Heart right ventricle (tissue), 16 donors: ENCODE measurements at regions not wholly inside any gene's neighbourhood (a gene's known extent, or its start where the extent isn't known, plus 50 kb on each side); places are given as distances from the start of the nearest gene placed in this dataset.

Experiments
- ATAC-seq, 8 donors: fragments of 200-7000 bp; cut with Tn5 transposase; one replicate each; pipeline ENCODE4 v1.9.1; 2020; ENCODE audit warnings: mild to moderate bottlenecking in 8 of 8, moderate library complexity in 8 of 8, moderate number of reproducible peaks in 1 of 8
- DNase-seq, 2 donors: peaks; one replicate each; pipeline ENCODE4 v3.0.0-alpha.2; 2020
- H3K27ac ChIP-seq, 10 donors: fragments of 200-600 bp; sonication (generic) in 2 of 10; one replicate each; pipeline versions ENCODE4 v1.5.0 to v1.8.0; 2020 to 2022; ENCODE audit warnings: mild to moderate bottlenecking in 3 of 10
- H3K27me3 ChIP-seq, 7 donors: fragments of 200-600 bp; one replicate each; pipeline ENCODE4 v1.8.0; 2021 to 2022; ENCODE audit warnings: mild to moderate bottlenecking in 2 of 7
- H3K36me3 ChIP-seq, 9 donors: fragments of 200-600 bp; sonication (generic) in 1 of 9; one replicate each; pipeline versions ENCODE4 v1.5.0 to v1.8.0; 2020 to 2022; ENCODE audit warnings: mild to moderate bottlenecking in 2 of 9
- H3K4me1 ChIP-seq, 9 donors: fragments of 200-600 bp; sonication (generic) in 1 of 9; one replicate each; pipeline versions ENCODE4 v1.5.0 to v1.8.0; 2020 to 2022; ENCODE audit warnings: mild to moderate bottlenecking in 4 of 9
- H3K4me3 ChIP-seq, 10 donors: fragments of 200-600 bp; sonication (generic) in 2 of 10; one replicate each; pipeline versions ENCODE4 v1.5.0 to v1.8.0; 2020 to 2022; ENCODE audit warnings: mild to moderate bottlenecking in 7 of 10, moderate library complexity in 2 of 10
- H3K9me3 ChIP-seq, 11 donors: fragments of 200-600 bp in 10 of 11; sonication (generic) in 2 of 11; one replicate each; pipeline versions ENCODE4 v1.5.0 to v1.8.0; 2013 to 2022; ENCODE audit warnings: mild to moderate bottlenecking in 2 of 11, control low read depth in 1 of 11, moderate library complexity in 1 of 11
- CTCF ChIP-seq, 9 donors: fragments of 200-600 bp; sonication (generic) in 2 of 9; IDR thresholded peaks; one replicate each; pipeline versions ENCODE4 v1.5.0 to v1.8.0; 2021 to 2022; ENCODE audit warnings: antibody characterized with exemption in 9 of 9, mild to moderate bottlenecking in 5 of 9, moderate library complexity in 1 of 9
- WGBS, 2 donors: extraction: QIAGEN DNeasy Blood & Tissue Kit; methylation state at CpG; one replicate each; pipeline ENCODE4 v1.1.7; 2013; ENCODE audit warnings: inconsistent platforms in 1 of 2; 5-methylcytosine and 5-hydroxymethylcytosine counted together
- intact Hi-C, 10 donors: fragments of 100-400 bp; cut with DNase I; formaldehyde crosslinking; loops; one replicate each; pipeline versions ENCODE4 v1.11.1 to v1.14.2; 2022
- donor health status: Arrhythmogenic right ventricular cardiomyopathy.
- donor health status: ischemic (EF 13 %, LVEDD 7.1; RV severe dilation, severe dysfunction).
- donor health status: healthy with polysubstance abuse.
- donor health status: DM: no; HTN: yes; CAD: no.
- donor health status: DM: no; HTN: no; CAD: no.
- donor health status: ischemic (EF 25% LVEDD 6.9; RV normal size, moderate dysfunction).
- donor health status: ischemic (EF 25% LVEDD 5.7; RV mildly dilated, moderate dysfunction).
- donor health status: healthy.
- donor health status: DM: yes; HTN: yes; CAD: no.
- donor health status: Ischemic cardiomyopathy.
- donor health status: ischemic (EF 35%, LVEDD 5.7; RV mildly dilated, moderate dysfunction).
- donor health status: nonischemic (EF 11% LVEDD 7.7; RV severe dilation, severe dysfunction).
- donor health status: DM: yes; HTN: yes; CAD: no.
- donor health status: PGD.
- donor health status: ischemic (EF 29% LVEDD 5.4; RV normal size, mild dysfunction).
- donor health status: nonischemic (EF 23%, LVEDD 6.1; RV moderate dilation, normal function).

GRCh38 chr4:151473521-151474097 lies 64.6 kb downstream of the FHIP1A start:
- no peak for TF ChIP-seq CTCF (IDR thresholded peaks at IDR 0.05)
- ATAC-seq (no peak), DNase-seq (no peak)
- Histone ChIP-seq H3K27ac (no peak overlapping the region), H3K36me3 (no peaks in the 10 kb centered on the region), H3K4me1 (no peaks in the 10 kb centered on the region), H3K27me3 (no peaks in the 10 kb centered on the region), H3K4me3 (no peak overlapping the region), H3K9me3 (no peaks in the 10 kb centered on the region)
- intact Hi-C loops: no loop called here

- H3K36me3 ChIP-seq: no peaks in the 10 kb centered on the region
- H3K4me3 ChIP-seq: no peak overlapping the region
- no peaks in the 10 kb centered on the region for H3K9me3 ChIP-seq
- H3K4me1 ChIP-seq: no peaks in the 10 kb centered on the region
- intact Hi-C loops: no loop called here
- ATAC-seq: no peak
- 77 to 78% methylated on average over 4 of the region's 4 CpGs for WGBS, 2 donors
- no peak for DNase-seq
- no peak for TF ChIP-seq CTCF (IDR thresholded peaks at IDR 0.05)
- H3K27ac ChIP-seq: no peak overlapping the region
- H3K27me3 ChIP-seq: no peaks in the 10 kb centered on the region
These were observed 66.2 kb downstream of the FHIP1A start for GRCh38 chr4:151475035-151475714.

- Histone ChIP-seq H3K27me3 (no peaks in the 10 kb centered on the region), H3K9me3 (no peaks in the 10 kb centered on the region), H3K4me3 (no peak overlapping the region), H3K4me1 (peaks cover 0 to 7% (median 0%) of the 10 kb centered on the region in 9 donors), H3K27ac (no peak overlapping the region), H3K36me3 (no peaks in the 10 kb centered on the region)
- 87 to 89% methylated on average over 4 of the region's 4 CpGs for WGBS, 2 donors
- TF ChIP-seq CTCF (IDR thresholded peaks at IDR 0.05): no peak
- ATAC-seq (no peak), DNase-seq (no peak)
- intact Hi-C loops: no loop called here
These were observed 72.8 kb downstream of the FHIP1A start for GRCh38 chr4:151481813-151482212.

GRCh38 chr4:151484396-151485102 lies 75.6 kb downstream of the FHIP1A start:
- Histone ChIP-seq H3K27ac (no peak overlapping the region), H3K9me3 (no peaks in the 10 kb centered on the region), H3K4me3 (no peak overlapping the region), H3K27me3 (no peaks in the 10 kb centered on the region), H3K4me1 (peaks cover 0 to 7% (median 0%) of the 10 kb centered on the region in 9 donors), H3K36me3 (no peaks in the 10 kb centered on the region)
- intact Hi-C loops: no loop called here
- 32 to 35% methylated on average over 2 of the region's 2 CpGs for WGBS, 2 donors
- DNase-seq (no peak), ATAC-seq (no peak)
- TF ChIP-seq CTCF (IDR thresholded peaks at IDR 0.05): no peak
